ENCODE measurements at regions not wholly inside any gene's neighbourhood (a gene's known extent, or its start where the extent isn't known, plus 50 kb on each side); places are given as distances from the start of the nearest gene placed in this dataset.

DNA sequence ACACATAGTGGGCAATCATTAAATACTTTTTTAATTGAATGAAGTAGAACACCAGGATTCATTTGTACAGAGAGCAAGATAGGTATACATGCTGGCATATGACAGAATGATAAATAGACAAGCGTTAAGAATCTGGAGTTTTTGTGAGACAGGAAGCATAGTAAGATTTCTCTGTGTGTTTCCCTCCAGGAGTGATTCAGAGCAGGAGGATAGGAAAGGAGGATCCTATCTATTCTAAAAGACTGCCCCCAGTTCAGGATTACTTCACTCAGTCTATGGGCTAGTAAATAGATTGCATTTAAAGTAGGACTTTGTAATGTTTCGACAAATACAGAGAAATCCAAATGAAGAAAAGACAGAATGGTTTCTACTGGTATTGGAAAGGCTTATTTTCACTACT, 423.7 kb downstream of the PDGFC start:
- TF ChIP-seq, protein P1, sequence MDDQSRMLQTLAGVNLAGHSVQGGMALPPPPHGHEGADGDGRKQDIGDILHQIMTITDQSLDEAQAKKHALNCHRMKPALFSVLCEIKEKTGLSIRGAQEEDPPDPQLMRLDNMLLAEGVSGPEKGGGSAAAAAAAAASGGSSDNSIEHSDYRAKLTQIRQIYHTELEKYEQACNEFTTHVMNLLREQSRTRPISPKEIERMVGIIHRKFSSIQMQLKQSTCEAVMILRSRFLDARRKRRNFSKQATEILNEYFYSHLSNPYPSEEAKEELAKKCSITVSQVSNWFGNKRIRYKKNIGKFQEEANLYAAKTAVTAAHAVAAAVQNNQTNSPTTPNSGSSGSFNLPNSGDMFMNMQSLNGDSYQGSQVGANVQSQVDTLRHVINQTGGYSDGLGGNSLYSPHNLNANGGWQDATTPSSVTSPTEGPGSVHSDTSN (IDR thresholded peaks at IDR 0.05), result no peak
- TF ChIP-seq, protein P2, sequence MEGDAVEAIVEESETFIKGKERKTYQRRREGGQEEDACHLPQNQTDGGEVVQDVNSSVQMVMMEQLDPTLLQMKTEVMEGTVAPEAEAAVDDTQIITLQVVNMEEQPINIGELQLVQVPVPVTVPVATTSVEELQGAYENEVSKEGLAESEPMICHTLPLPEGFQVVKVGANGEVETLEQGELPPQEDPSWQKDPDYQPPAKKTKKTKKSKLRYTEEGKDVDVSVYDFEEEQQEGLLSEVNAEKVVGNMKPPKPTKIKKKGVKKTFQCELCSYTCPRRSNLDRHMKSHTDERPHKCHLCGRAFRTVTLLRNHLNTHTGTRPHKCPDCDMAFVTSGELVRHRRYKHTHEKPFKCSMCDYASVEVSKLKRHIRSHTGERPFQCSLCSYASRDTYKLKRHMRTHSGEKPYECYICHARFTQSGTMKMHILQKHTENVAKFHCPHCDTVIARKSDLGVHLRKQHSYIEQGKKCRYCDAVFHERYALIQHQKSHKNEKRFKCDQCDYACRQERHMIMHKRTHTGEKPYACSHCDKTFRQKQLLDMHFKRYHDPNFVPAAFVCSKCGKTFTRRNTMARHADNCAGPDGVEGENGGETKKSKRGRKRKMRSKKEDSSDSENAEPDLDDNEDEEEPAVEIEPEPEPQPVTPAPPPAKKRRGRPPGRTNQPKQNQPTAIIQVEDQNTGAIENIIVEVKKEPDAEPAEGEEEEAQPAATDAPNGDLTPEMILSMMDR (IDR thresholded peaks at IDR 0.05), result no peak
- no peak for TF ChIP-seq POLR2A (IDR thresholded peaks at IDR 0.05; ENCODE audit: low read length)
- TF ChIP-seq EP300 (IDR thresholded peaks at IDR 0.05), result no peak
- TF ChIP-seq SMC3 (IDR thresholded peaks at IDR 0.05), result no peak
- no peak for TF ChIP-seq RFX5 (IDR thresholded peaks at IDR 0.05)
- no peak for TF ChIP-seq RAD21 (conservative IDR thresholded peaks at IDR 0.05 in 1 of 2, IDR thresholded peaks at IDR 0.05 in 1 of 2)
- TF ChIP-seq BHLHE40 (IDR thresholded peaks at IDR 0.05; ENCODE audit: low read depth, low read length), result no peak

Measured in A549 (cell line).